Neural cell (in vitro differentiated cells): ENCODE measurements at regions not wholly inside any gene's neighbourhood (a gene's known extent, or its start where the extent isn't known, plus 50 kb on each side); places are given as distances from the start of the nearest gene placed in this dataset.
A peak's percentile ranks its signal among the peaks of the same experiment; 100 is the strongest.
"Not testable (repeated sequence)": the region's sequence is repeated elsewhere in the genome, so short reads cannot be mapped to it uniquely, and the experiment has no call there.

Experiments used
- H2AFZ ChIP-seq: fragments of 200-600, 300-800 bp; sonication (generic), shearing (Covaris generic); 2 replicates; pipeline ENCODE4 v1.6.0; 2014; ENCODE audit warnings: low read depth, mild to moderate bottlenecking, antibody characterized with exemption, low read length, moderate library complexity
- H3F3A ChIP-seq: fragments of 200-600 bp; shearing (Covaris generic); 2 replicates; pipeline ENCODE4 v1.6.1; 2016; ENCODE audit warnings: mild to moderate bottlenecking, moderate library complexity, mixed read lengths, antibody characterized with exemption, low read length; ENCODE audit not compliant: insufficient read depth, poor library complexity, severe bottlenecking
- H3K27ac ChIP-seq: fragments of 200-600, 300-800 bp; sonication (generic), shearing (Covaris generic); 2 replicates; pipeline ENCODE4 v1.5.1; 2014; ENCODE audit warnings: mild to moderate bottlenecking, low read length, moderate library complexity
- H3K27me3 ChIP-seq: fragments of 300-800, 200-600 bp; sonication (generic), shearing (Covaris generic); 2 replicates; pipeline ENCODE4 v1.6.0; 2014; ENCODE audit warnings: mild to moderate bottlenecking, low read depth, low read length, moderate library complexity; ENCODE audit not compliant: insufficient read depth
- H3K36me3 ChIP-seq: fragments of 300-800, 200-600 bp; sonication (generic), shearing (Covaris generic); 2 replicates; pipeline ENCODE4 v1.5.1; 2014; ENCODE audit warnings: mild to moderate bottlenecking, antibody characterized with exemption, low read length, moderate library complexity; ENCODE audit not compliant: insufficient read depth
- H3K4me2 ChIP-seq: fragments of 300-800, 200-600 bp; sonication (generic), shearing (Covaris generic); 2 replicates; pipeline ENCODE4 v1.6.0; 2014; ENCODE audit warnings: mild to moderate bottlenecking, low read length
- H3K4me3 ChIP-seq: fragments of 300-800, 200-600 bp; sonication (generic), shearing (Covaris generic); 2 replicates; pipeline ENCODE4 v1.5.1; 2014; ENCODE audit warnings: mild to moderate bottlenecking, low read length, moderate library complexity
- H3K79me2 ChIP-seq: fragments of 200-600 bp; shearing (Covaris generic); replicated peaks from 2 replicates; pipeline ENCODE4 v1.6.0; 2014; ENCODE audit warnings: mild to moderate bottlenecking, low read length, moderate library complexity; ENCODE audit not compliant: insufficient read depth
- H3K9ac ChIP-seq: fragments of 300-800, 200-600 bp; sonication (generic), shearing (Covaris generic); 2 replicates; pipeline ENCODE4 v1.6.1; 2016; ENCODE audit warnings: mild to moderate bottlenecking, low read length, mixed read lengths
- H3K9me2 ChIP-seq: fragments of 200-600 bp; shearing (Covaris generic); 2 replicates; pipeline ENCODE4 v1.6.1; 2016; ENCODE audit warnings: mild to moderate bottlenecking, low read length, mixed read lengths; ENCODE audit not compliant: insufficient read depth
- H3K9me3 ChIP-seq: fragments of 200-600, 300-800 bp; sonication (generic), shearing (Covaris generic); 2 replicates; pipeline ENCODE4 v1.6.1; 2016; ENCODE audit warnings: mild to moderate bottlenecking, mixed run types, low read length, moderate library complexity, mixed read lengths
- H4K20me1 ChIP-seq: fragments of 200-600 bp; shearing (Covaris generic); 2 replicates; pipeline ENCODE4 v1.6.1; 2016; ENCODE audit warnings: mild to moderate bottlenecking, mixed run types; ENCODE audit not compliant: insufficient read depth
- EP300 ChIP-seq: fragments of 450-650 bp; conservative IDR thresholded peaks from 2 replicates; pipeline ENCODE4 v1.6.1; 2014; ENCODE audit warnings: antibody characterized with exemption, mild to moderate bottlenecking, moderate library complexity; ENCODE audit not compliant: poor library complexity, severe bottlenecking
- MXI1 ChIP-seq: fragments of 450-650 bp; conservative IDR thresholded peaks from 2 replicates; pipeline ENCODE4 v1.6.1; 2014; ENCODE audit warnings: antibody characterized with exemption, mild to moderate bottlenecking; ENCODE audit not compliant: poor library complexity, severe bottlenecking
- POLR2AphosphoS5 ChIP-seq: IDR thresholded peaks from 2 replicates; pipeline ENCODE4 v1.6.1; 2012
- TAF1 ChIP-seq: IDR thresholded peaks from 2 replicates; pipeline ENCODE4 v1.6.1; 2012; ENCODE audit warnings: low read depth
- TF ChIP-seq, protein P1 (sequence below): IDR thresholded peaks from 2 replicates; pipeline ENCODE4 v1.6.1; 2012; ENCODE audit warnings: borderline replicate concordance

GRCh38 chr6:27825025-27825793 is 87.0 kb downstream of the OR2B2 start:
- Histone ChIP-seq H3K4me3 (peak overlapping the region; percentile 71), H4K20me1 (no peaks in the 10 kb centered on the region), H3K36me3 (no peaks in the 10 kb centered on the region), H3K27me3 (no peaks in the 10 kb centered on the region), H3K4me2 (peak overlapping the region; percentile 77), H3K9ac (peak overlapping the region; percentile 71), H3K9me2 (no peaks in the 10 kb centered on the region), H3K9me3 (no peaks in the 10 kb centered on the region), H3K79me2 (peaks cover 16% of the 10 kb centered on the region), H3F3A (no peaks in the 10 kb centered on the region), H2AFZ (no peak overlapping the region), H3K27ac (peak overlapping the region; percentile 87)
- TF ChIP-seq MXI1 = no peak
- TF ChIP-seq, protein P1, sequence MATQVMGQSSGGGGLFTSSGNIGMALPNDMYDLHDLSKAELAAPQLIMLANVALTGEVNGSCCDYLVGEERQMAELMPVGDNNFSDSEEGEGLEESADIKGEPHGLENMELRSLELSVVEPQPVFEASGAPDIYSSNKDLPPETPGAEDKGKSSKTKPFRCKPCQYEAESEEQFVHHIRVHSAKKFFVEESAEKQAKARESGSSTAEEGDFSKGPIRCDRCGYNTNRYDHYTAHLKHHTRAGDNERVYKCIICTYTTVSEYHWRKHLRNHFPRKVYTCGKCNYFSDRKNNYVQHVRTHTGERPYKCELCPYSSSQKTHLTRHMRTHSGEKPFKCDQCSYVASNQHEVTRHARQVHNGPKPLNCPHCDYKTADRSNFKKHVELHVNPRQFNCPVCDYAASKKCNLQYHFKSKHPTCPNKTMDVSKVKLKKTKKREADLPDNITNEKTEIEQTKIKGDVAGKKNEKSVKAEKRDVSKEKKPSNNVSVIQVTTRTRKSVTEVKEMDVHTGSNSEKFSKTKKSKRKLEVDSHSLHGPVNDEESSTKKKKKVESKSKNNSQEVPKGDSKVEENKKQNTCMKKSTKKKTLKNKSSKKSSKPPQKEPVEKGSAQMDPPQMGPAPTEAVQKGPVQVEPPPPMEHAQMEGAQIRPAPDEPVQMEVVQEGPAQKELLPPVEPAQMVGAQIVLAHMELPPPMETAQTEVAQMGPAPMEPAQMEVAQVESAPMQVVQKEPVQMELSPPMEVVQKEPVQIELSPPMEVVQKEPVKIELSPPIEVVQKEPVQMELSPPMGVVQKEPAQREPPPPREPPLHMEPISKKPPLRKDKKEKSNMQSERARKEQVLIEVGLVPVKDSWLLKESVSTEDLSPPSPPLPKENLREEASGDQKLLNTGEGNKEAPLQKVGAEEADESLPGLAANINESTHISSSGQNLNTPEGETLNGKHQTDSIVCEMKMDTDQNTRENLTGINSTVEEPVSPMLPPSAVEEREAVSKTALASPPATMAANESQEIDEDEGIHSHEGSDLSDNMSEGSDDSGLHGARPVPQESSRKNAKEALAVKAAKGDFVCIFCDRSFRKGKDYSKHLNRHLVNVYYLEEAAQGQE = peak; percentile 4

DNA sequence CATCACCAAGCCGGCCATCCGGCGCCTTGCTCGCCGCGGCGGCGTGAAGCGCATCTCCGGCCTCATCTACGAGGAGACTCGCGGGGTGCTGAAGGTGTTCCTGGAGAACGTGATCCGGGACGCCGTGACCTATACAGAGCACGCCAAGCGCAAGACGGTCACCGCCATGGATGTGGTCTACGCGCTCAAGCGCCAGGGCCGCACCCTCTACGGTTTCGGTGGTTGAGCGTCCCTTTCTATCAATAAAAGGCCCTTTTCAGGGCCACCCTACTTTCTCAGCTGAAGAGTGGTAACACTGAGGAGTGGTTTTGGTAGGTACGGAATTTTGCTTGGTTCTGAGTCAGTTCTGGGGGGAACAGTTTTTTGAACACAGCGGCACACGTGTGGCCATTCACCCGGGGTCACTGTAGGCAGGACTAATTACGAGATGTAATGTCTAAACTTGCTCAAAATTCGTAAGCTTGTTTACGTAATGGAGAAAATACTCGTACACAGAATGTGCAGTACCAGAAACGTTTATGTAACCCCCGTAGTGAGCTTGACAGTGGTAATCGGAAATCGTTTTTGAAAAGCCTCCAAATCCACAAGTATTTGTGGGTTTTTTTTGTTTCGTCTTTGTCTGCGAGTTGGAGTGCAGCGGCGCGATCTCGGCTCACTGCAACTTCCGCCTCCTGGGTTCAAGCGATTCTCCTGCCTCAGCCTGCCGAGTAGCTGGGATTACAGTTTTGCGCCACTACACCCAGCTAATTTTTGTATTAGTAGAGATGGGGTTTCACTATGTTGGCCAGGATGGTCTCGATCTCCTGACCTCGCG is 87.8 kb downstream of the OR2B2 start:
- H3K36me3 ChIP-seq, H3F3A ChIP-seq, H3K9me2 ChIP-seq, H4K20me1 ChIP-seq, H2AFZ ChIP-seq, H3K9me3 ChIP-seq, H3K27me3 ChIP-seq: not testable (repeated sequence)
- Histone ChIP-seq H3K9ac (peak overlapping the region; percentile 71), H3K4me2 (peak overlapping the region; percentile 77), H3K79me2 (peaks cover 12% of the 10 kb centered on the region), H3K27ac (peak overlapping the region; percentile 87), H3K4me3 (peak overlapping the region; percentile 71)
- TF ChIP-seq, protein P1 = peak; percentile 46
- TF ChIP-seq POLR2AphosphoS5 = peak; percentile 43

DNA sequence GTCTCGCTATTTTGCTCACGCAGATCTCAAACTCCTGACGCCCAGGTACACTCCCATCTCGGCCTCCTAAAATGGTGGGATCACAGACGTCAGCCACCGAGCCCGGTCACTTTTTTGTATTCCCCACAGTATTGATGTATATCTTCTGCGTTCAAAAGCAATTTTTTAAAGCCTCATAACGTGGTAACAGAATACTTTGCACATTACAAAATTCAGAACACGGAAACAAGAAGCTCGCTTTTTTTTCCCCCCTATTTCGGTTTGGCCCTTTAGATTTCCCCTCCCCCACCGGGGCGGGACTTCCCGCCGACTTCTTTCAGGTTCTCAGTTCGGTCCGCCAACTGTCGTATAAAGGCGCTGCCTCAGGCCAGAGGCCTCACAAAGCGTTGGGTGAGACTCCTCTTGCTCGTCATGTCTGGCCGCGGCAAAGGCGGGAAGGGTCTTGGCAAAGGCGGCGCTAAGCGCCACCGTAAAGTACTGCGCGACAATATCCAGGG is 88.4 kb downstream of the OR2B2 start:
- not testable (repeated sequence) for H2AFZ ChIP-seq, H4K20me1 ChIP-seq, H3F3A ChIP-seq, H3K36me3 ChIP-seq, H3K9me2 ChIP-seq, H3K9me3 ChIP-seq, H3K79me2 ChIP-seq, H3K27me3 ChIP-seq
- peak overlapping the region; percentile 34 for H3K4me2 ChIP-seq
- TF ChIP-seq TAF1 = peak; percentile 63
- peak; percentile 75 for TF ChIP-seq POLR2AphosphoS5
- TF ChIP-seq, protein P1 = peak; percentile 69
- peak; percentile 24 for TF ChIP-seq EP300
- peak overlapping the region; percentile 71 for H3K4me3 ChIP-seq
- H3K9ac ChIP-seq = peak overlapping the region; percentile 71
- H3K27ac ChIP-seq = peak overlapping the region; percentile 81
